Neural cell (in vitro differentiated cells): ENCODE measurements at regions not wholly inside any gene's neighbourhood (a gene's known extent, or its start where the extent isn't known, plus 50 kb on each side); places are given as distances from the start of the nearest gene placed in this dataset.

Experiments
- H2AFZ ChIP-seq: fragments of 200-600, 300-800 bp; sonication (generic), shearing (Covaris generic); 2 replicates; pipeline ENCODE4 v1.6.0; 2014; ENCODE audit warnings: low read depth, mild to moderate bottlenecking, antibody characterized with exemption, low read length, moderate library complexity
- H3F3A ChIP-seq: fragments of 200-600 bp; shearing (Covaris generic); 2 replicates; pipeline ENCODE4 v1.6.1; 2016; ENCODE audit warnings: mild to moderate bottlenecking, moderate library complexity, mixed read lengths, antibody characterized with exemption, low read length; ENCODE audit not compliant: insufficient read depth, poor library complexity, severe bottlenecking
- H3K27ac ChIP-seq: fragments of 200-600, 300-800 bp; sonication (generic), shearing (Covaris generic); 2 replicates; pipeline ENCODE4 v1.5.1; 2014; ENCODE audit warnings: mild to moderate bottlenecking, low read length, moderate library complexity
- H3K27me3 ChIP-seq: fragments of 300-800, 200-600 bp; sonication (generic), shearing (Covaris generic); 2 replicates; pipeline ENCODE4 v1.6.0; 2014; ENCODE audit warnings: mild to moderate bottlenecking, low read depth, low read length, moderate library complexity; ENCODE audit not compliant: insufficient read depth
- H3K36me3 ChIP-seq: fragments of 300-800, 200-600 bp; sonication (generic), shearing (Covaris generic); 2 replicates; pipeline ENCODE4 v1.5.1; 2014; ENCODE audit warnings: mild to moderate bottlenecking, antibody characterized with exemption, low read length, moderate library complexity; ENCODE audit not compliant: insufficient read depth
- H3K4me2 ChIP-seq: fragments of 300-800, 200-600 bp; sonication (generic), shearing (Covaris generic); 2 replicates; pipeline ENCODE4 v1.6.0; 2014; ENCODE audit warnings: mild to moderate bottlenecking, low read length
- H3K4me3 ChIP-seq: fragments of 300-800, 200-600 bp; sonication (generic), shearing (Covaris generic); 2 replicates; pipeline ENCODE4 v1.5.1; 2014; ENCODE audit warnings: mild to moderate bottlenecking, low read length, moderate library complexity
- H3K79me2 ChIP-seq: fragments of 200-600 bp; shearing (Covaris generic); replicated peaks from 2 replicates; pipeline ENCODE4 v1.6.0; 2014; ENCODE audit warnings: mild to moderate bottlenecking, low read length, moderate library complexity; ENCODE audit not compliant: insufficient read depth
- H3K9ac ChIP-seq: fragments of 300-800, 200-600 bp; sonication (generic), shearing (Covaris generic); 2 replicates; pipeline ENCODE4 v1.6.1; 2016; ENCODE audit warnings: mild to moderate bottlenecking, low read length, mixed read lengths
- H3K9me2 ChIP-seq: fragments of 200-600 bp; shearing (Covaris generic); 2 replicates; pipeline ENCODE4 v1.6.1; 2016; ENCODE audit warnings: mild to moderate bottlenecking, low read length, mixed read lengths; ENCODE audit not compliant: insufficient read depth
- H3K9me3 ChIP-seq: fragments of 200-600, 300-800 bp; sonication (generic), shearing (Covaris generic); 2 replicates; pipeline ENCODE4 v1.6.1; 2016; ENCODE audit warnings: mild to moderate bottlenecking, mixed run types, low read length, moderate library complexity, mixed read lengths
- H4K20me1 ChIP-seq: fragments of 200-600 bp; shearing (Covaris generic); 2 replicates; pipeline ENCODE4 v1.6.1; 2016; ENCODE audit warnings: mild to moderate bottlenecking, mixed run types; ENCODE audit not compliant: insufficient read depth
- CTCF ChIP-seq: fragments of 450-650 bp; IDR thresholded peaks from 2 replicates; pipeline ENCODE4 v1.5.1; 2014; ENCODE audit warnings: antibody characterized with exemption, mild to moderate bottlenecking, moderate library complexity; ENCODE audit not compliant: poor library complexity, severe bottlenecking
- EP300 ChIP-seq: fragments of 450-650 bp; conservative IDR thresholded peaks from 2 replicates; pipeline ENCODE4 v1.6.1; 2014; ENCODE audit warnings: antibody characterized with exemption, mild to moderate bottlenecking, moderate library complexity; ENCODE audit not compliant: poor library complexity, severe bottlenecking
- EZH2 ChIP-seq: fragments of 200-600, 300-800 bp; shearing (Covaris generic), sonication (generic); IDR thresholded peaks from 2 replicates; pipeline ENCODE4 v1.6.1; 2014; ENCODE audit warnings: antibody characterized with exemption, low read length, borderline replicate concordance, mild to moderate bottlenecking; ENCODE audit not compliant: insufficient read depth, poor library complexity, severe bottlenecking
- MXI1 ChIP-seq: fragments of 450-650 bp; conservative IDR thresholded peaks from 2 replicates; pipeline ENCODE4 v1.6.1; 2014; ENCODE audit warnings: antibody characterized with exemption, mild to moderate bottlenecking; ENCODE audit not compliant: poor library complexity, severe bottlenecking
- POLR2AphosphoS5 ChIP-seq: IDR thresholded peaks from 2 replicates; pipeline ENCODE4 v1.6.1; 2012
- RAD21 ChIP-seq: fragments of 450-650 bp; conservative IDR thresholded peaks from 2 replicates; pipeline ENCODE4 v1.6.1; 2014; ENCODE audit warnings: antibody characterized with exemption, mild to moderate bottlenecking, moderate library complexity
- SMC3 ChIP-seq: fragments of 450-650 bp; conservative IDR thresholded peaks from 2 replicates; pipeline ENCODE4 v1.6.1; 2014; ENCODE audit warnings: antibody characterized with exemption, mild to moderate bottlenecking, moderate library complexity; ENCODE audit not compliant: poor library complexity
- TAF1 ChIP-seq: IDR thresholded peaks from 2 replicates; pipeline ENCODE4 v1.6.1; 2012; ENCODE audit warnings: low read depth
- TF ChIP-seq, protein P1 (sequence below): IDR thresholded peaks from 2 replicates; pipeline ENCODE4 v1.6.1; 2012; ENCODE audit warnings: borderline replicate concordance

- Histone ChIP-seq H2AFZ (no peak overlapping the region), H3K36me3 (no peaks in the 10 kb centered on the region), H3K9me2 (no peaks in the 10 kb centered on the region), H3K27me3 (no peaks in the 10 kb centered on the region), H3K9ac (no peak overlapping the region), H4K20me1 (no peaks in the 10 kb centered on the region), H3K79me2 (no peaks in the 10 kb centered on the region), H3K9me3 (no peaks in the 10 kb centered on the region), H3K4me3 (no peak overlapping the region), H3K4me2 (no peak overlapping the region), H3F3A (no peaks in the 10 kb centered on the region), H3K27ac (no peak overlapping the region)
- TF ChIP-seq RAD21 (no peak), CTCF (no peak), POLR2AphosphoS5 (no peak), TAF1 (no peak), MXI1 (no peak), EZH2 (no peak), SMC3 (no peak), EP300 (no peak)
- TF ChIP-seq, protein P1, sequence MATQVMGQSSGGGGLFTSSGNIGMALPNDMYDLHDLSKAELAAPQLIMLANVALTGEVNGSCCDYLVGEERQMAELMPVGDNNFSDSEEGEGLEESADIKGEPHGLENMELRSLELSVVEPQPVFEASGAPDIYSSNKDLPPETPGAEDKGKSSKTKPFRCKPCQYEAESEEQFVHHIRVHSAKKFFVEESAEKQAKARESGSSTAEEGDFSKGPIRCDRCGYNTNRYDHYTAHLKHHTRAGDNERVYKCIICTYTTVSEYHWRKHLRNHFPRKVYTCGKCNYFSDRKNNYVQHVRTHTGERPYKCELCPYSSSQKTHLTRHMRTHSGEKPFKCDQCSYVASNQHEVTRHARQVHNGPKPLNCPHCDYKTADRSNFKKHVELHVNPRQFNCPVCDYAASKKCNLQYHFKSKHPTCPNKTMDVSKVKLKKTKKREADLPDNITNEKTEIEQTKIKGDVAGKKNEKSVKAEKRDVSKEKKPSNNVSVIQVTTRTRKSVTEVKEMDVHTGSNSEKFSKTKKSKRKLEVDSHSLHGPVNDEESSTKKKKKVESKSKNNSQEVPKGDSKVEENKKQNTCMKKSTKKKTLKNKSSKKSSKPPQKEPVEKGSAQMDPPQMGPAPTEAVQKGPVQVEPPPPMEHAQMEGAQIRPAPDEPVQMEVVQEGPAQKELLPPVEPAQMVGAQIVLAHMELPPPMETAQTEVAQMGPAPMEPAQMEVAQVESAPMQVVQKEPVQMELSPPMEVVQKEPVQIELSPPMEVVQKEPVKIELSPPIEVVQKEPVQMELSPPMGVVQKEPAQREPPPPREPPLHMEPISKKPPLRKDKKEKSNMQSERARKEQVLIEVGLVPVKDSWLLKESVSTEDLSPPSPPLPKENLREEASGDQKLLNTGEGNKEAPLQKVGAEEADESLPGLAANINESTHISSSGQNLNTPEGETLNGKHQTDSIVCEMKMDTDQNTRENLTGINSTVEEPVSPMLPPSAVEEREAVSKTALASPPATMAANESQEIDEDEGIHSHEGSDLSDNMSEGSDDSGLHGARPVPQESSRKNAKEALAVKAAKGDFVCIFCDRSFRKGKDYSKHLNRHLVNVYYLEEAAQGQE, result no peak
Observed at GRCh38 chr7:136148920-136149319, 171.8 kb upstream of the MTPN start.

DNA sequence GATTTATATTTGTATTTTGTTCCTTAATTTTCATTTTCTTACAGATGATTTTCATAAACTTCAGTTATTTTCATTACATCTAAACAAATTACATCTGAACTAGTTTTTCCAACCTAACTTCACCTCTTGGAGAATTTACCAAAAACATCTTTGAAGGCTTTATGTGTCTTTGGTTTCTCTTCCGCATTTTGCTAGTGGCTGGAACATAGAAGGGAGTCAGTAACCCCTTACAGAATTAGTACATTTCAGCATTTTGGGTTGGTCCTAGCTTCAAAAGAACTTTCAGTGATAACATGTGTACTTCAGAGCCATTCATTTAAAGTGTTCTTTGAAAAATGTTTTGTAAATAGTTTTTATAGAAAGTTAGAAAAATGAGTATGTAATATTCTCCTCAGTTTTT is 169.8 kb upstream of the MTPN start:
- H3K36me3 ChIP-seq, result no peaks in the 10 kb centered on the region
- TF ChIP-seq CTCF, result no peak
- TF ChIP-seq, protein P1, result no peak
- no peaks in the 10 kb centered on the region for H3K9me2 ChIP-seq
- no peak overlapping the region for H3K4me2 ChIP-seq
- no peak overlapping the region for H3K27ac ChIP-seq
- no peaks in the 10 kb centered on the region for H3K27me3 ChIP-seq
- H3K9me3 ChIP-seq, result no peaks in the 10 kb centered on the region
- H3K79me2 ChIP-seq, result no peaks in the 10 kb centered on the region
- H3F3A ChIP-seq, result no peaks in the 10 kb centered on the region
- H2AFZ ChIP-seq, result no peak overlapping the region
- no peaks in the 10 kb centered on the region for H4K20me1 ChIP-seq
- H3K9ac ChIP-seq, result no peak overlapping the region
- no peak overlapping the region for H3K4me3 ChIP-seq
